HG03432 (cell line): ENCODE measurements at regions not wholly inside any gene's neighbourhood (a gene's known extent, or its start where the extent isn't known, plus 50 kb on each side); places are given as distances from the start of the nearest gene placed in this dataset.
A peak's percentile ranks its signal among the peaks of the same experiment; 100 is the strongest.

Experiments
- ATAC-seq: cut with Tn5 transposase; IDR thresholded peaks from one replicate; pipeline ENCODE4 v1.9.1; 2021; ENCODE audit warnings: mild to moderate bottlenecking, moderate library complexity; ENCODE audit not compliant: unreplicated experiment

GRCh38 chr14:86882818-86883217, 1110.2 kb downstream of the GALC start:
- ATAC-seq: no peak

- no peak for ATAC-seq
These were observed 1127.0 kb downstream of the GALC start for GRCh38 chr14:86865934-86866333.

- ATAC-seq: no peak
These were observed 1134.4 kb downstream of the GALC start for GRCh38 chr14:86858591-86858990.

DNA sequence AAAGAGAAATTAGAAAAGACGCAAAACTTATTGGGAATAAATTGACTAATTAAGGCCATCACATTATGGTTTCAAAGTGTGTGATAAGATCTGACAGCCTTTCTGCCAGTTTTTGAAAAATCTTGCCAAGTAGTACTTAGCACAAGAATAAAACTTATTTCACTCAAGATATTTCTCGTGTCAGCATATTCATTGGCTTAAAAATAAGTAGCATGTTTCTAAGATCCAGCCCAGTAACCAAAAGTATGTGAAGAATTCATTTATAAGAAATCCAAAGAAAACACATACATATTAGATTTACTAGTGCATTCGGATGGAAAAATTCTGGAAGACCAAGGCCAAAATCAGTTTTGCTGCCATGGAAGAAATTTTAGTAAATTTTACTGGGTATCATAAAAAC, 1135.0 kb downstream of the GALC start:
- ATAC-seq: no peak

DNA sequence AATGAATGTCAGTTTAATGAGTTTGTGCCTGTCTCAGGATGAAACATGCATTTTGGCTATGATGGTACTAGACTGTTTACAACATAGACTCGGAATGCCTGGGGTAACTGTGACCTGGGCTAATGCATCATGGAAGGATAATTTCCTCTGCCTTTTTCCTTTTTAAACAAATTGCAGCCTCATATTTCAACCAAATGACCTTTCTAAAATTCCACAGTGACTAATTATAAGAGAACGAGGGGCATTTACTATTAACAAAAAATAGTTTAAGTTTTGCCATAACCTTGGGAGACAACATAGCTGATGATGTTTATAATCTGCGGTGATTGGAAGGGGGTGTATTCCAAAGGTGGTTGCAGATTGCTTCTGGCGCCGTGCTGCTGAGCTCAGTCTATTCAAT, 1140.5 kb downstream of the GALC start:
- ATAC-seq: no peak

GRCh38 chr14:86847140-86847539, 1145.8 kb downstream of the GALC start:
- ATAC-seq: no peak

DNA sequence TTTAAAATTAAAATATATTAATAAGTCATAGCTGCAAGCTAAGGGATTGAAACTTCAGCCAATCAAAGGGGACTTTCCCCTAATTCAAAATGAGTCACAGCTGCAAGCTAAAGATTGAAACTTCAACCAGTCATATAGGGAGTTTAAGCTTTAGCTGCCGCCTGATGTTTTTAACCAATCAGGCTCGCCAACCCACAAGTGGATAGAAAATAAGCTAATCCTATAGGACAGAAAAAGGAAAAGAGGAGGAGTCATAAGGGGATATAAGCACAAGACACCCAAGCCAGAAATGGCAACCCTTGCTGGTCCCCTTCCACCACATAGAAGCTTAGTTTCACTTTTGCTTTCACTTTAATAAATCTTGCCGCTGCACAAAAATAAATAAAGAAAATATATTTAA, 1154.6 kb downstream of the GALC start:
- ATAC-seq: peak; percentile 65

DNA sequence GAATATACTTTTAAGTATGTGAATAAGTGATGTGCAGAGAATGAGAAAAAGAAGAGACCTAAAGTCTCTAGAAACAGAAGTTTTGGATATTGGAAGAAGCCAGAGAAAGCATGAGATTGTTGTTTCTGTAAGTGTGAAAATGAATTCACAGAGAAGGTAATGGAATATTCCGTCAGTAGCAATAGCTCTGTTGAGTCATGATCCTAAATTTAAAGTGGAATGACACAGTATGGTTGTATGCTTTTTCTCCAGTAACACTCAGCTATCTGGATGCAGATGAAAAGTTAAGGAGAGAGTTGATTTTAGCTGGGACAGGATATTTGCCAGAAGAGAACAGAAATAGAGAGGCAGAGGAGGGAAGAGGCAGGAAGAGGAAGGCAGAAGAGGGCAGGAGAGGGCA, 1166.3 kb downstream of the GALC start:
- ATAC-seq: no peak

DNA sequence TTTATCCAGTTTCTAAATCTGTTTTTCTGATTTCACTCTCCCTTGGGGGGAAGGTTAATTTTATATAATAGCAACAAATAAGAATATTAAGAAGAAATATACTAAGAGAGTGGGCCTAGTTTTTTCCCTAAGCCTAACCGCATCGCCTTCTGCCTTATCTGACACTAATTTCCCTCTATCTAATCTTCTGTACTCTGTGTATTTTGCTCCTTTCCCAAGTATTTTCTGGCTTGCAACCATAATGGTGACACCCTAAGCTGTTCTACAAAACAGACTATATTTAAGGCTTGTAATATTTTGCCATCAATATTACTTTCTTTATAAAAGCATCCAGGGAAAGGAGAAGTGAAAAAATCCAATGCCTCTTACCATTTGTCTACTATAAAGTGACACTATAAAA, 1168.8 kb downstream of the GALC start:
- ATAC-seq: no peak

DNA sequence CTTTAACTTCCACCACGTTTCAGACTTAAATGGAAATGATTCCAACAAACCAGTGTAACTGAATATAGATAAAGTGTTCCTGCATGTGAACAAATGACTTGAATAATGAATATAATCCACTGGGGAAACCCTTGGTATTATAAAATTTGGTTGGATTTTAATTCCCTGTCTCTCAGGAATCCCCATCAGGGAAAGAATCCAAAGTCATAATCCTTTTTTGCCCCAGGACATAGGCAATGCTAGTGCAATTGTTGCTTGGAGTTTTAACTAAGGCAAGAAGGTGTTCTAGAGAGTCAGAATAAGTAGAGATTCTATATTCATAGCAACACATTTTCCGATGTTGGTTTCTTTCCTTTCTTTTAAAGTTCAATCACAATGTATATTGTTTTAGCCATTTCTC, 1169.4 kb downstream of the GALC start:
- no peak for ATAC-seq

- no peak for ATAC-seq
These were observed 1177.6 kb downstream of the GALC start for GRCh38 chr14:86815341-86815740.

GRCh38 chr14:86802726-86803125, 1190.3 kb downstream of the GALC start:
- no peak for ATAC-seq

DNA sequence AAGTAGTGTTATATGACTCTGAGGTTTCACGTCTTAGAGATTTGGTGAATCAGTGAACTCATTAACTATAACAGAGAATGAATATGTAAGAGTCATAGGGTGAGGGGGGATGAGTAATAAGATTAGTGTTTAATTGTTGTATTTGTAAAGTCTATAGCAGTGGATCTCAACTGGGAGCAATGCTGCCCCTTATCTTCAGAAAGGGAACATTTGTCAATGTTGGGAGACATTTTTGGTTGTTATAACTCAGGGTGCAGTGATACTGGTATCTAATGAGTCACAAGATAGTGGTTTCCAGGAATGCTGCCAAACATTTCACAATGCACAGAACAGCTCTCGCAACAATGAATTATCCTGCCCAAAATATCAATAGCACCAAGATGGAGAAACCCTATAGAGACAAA, 1193.7 kb downstream of the GALC start:
- no peak for ATAC-seq

GRCh38 chr14:86798330-86798729, 1194.7 kb downstream of the GALC start:
- ATAC-seq: no peak

GRCh38 chr14:86797075-86797351, 1196.0 kb downstream of the GALC start:
- no peak for ATAC-seq

GRCh38 chr14:86796221-86797074, 1196.5 kb downstream of the GALC start:
- ATAC-seq: no peak

DNA sequence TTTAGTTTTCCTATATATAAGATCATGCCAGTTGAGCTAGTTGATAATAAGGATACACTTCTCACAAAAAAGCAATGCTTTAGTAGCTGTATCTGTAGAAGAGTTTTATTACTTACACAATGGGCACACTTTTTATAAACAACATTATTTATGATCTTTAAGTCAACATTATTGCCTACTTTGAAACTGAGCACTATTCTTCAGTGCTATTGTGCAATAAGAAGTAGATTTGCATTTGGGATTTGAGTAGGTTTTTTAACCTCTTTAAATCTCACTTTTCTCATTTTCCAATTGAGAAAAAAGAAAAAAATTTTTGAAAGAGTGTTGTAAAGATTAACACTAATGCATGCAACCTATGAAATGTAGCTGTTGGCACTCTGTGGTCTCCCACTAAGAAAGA, 1198.3 kb downstream of the GALC start:
- no peak for ATAC-seq

DNA sequence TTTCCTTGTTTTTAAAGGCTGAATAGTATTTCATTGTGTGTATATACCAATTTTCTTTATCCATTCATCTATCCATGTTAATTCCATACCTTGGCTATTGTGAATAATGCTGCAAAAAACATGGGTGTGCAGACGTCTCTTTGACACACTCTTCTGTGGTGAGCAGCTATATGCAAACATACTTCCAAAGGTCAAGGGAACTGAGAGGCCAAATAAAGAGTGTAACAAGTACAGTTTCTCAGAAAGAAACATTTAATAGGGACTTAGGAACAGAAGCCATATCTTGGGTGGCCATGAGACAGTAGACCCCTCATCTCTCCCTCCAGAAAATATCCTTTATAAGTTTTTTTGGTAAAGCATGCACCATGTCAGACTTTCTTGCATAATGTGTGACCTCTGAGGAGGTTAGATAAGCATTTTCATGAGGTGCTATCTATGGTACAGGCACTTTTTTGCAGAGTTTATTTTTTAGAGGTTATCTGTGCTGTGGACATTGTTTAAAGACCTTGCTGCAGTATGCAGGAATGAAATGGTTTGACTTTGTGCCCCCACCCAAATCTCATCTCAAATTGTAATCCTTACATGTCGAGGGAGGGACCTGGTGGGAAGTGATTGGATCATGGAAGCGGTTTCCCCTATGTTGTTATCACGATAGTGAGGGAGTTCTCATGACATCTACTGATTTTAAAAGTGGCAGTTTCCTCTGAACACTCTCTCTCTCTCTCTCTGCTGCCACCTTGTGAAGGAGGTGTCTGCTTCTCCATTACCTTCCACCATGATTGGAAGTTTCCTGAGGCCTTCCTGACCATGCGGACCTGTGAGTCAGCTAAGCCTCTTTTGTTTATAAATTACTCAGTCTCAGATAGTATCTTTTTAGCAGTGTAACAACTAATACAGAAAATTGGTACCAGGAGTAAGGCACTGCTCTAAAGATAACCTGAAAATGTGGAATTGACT, 1202.3 kb downstream of the GALC start:
- no peak for ATAC-seq

- no peak for ATAC-seq
These were observed 1204.8 kb downstream of the GALC start for GRCh38 chr14:86788224-86788623.

- ATAC-seq: no peak
These were observed 1205.3 kb downstream of the GALC start for GRCh38 chr14:86787717-86788116.

DNA sequence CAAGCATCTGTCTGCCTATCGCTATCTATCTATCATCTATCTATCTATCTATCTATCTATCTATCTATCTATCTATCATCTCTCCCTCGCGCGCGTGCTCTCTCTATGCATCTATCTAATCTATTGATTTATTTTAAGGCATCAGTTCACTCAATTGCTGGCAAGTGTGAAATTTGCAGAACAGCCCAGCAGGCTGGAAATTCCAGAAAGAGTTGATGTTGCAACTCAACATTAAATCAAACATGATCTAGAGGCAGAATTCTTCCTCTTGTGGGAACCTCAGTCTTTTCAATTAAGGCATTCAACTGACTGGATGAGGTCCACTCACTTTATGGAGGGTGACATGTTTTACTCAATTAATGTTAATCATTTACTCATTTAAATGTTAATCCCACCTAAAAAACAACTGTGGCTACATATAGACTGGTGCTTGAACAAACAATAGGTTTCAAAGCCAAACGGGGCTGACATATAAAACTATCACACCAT, 1210.8 kb downstream of the GALC start:
- no peak for ATAC-seq
